RWPE2 (cell line): ENCODE measurements at regions not wholly inside any gene's neighbourhood (a gene's known extent, or its start where the extent isn't known, plus 50 kb on each side); places are given as distances from the start of the nearest gene placed in this dataset.
"Not testable (repeated sequence)": the region's sequence is repeated elsewhere in the genome, so short reads cannot be mapped to it uniquely, and the experiment has no call there.

Experiments used
- ATAC-seq: fragments of 200-7000 bp; cut with Tn5 transposase; 3 replicates; pipeline ENCODE4 v1.9.1; 2021; ENCODE audit warnings: low read depth
- DNase-seq: peaks from one replicate; pipeline ENCODE4 v3.0.0-alpha.2; 2020; ENCODE audit warnings: low spot score
- H3K27ac ChIP-seq: fragments of 450-650 bp; 2 replicates; pipeline ENCODE4 v1.5.1; 2017; ENCODE audit warnings: mild to moderate bottlenecking; ENCODE audit not compliant: poor library complexity, severe bottlenecking
- H3K27me3 ChIP-seq: fragments of 250-450 bp; sonication (Bioruptor Pico); 2 replicates; pipeline ENCODE4 v1.5.1; 2021; ENCODE audit warnings: mild to moderate bottlenecking, moderate library complexity; ENCODE audit not compliant: insufficient read depth, poor library complexity, severe bottlenecking
- H3K36me3 ChIP-seq: fragments of 250-450 bp; sonication (Bioruptor Pico); 2 replicates; pipeline ENCODE4 v1.5.1; 2020; ENCODE audit warnings: low read depth, mild to moderate bottlenecking, moderate library complexity
- H3K4me1 ChIP-seq: fragments of 250-450 bp; sonication (Bioruptor Pico); 2 replicates; pipeline ENCODE4 v1.5.1; 2021; ENCODE audit warnings: mild to moderate bottlenecking, moderate library complexity; ENCODE audit not compliant: insufficient read depth, poor library complexity, severe bottlenecking
- H3K4me3 ChIP-seq: fragments of 250-450 bp; sonication (Bioruptor Pico); 2 replicates; pipeline ENCODE4 v1.5.1; 2021; ENCODE audit warnings: mild to moderate bottlenecking, moderate library complexity; ENCODE audit not compliant: severe bottlenecking
- H3K9me3 ChIP-seq: fragments of 250-450 bp; sonication (Bioruptor Pico); 2 replicates; pipeline ENCODE4 v1.5.1; 2021; ENCODE audit warnings: mild to moderate bottlenecking, moderate library complexity; ENCODE audit not compliant: severe bottlenecking
- TF ChIP-seq, protein P1 (sequence below): fragments of 450-650 bp; IDR thresholded peaks from one replicate; pipeline ENCODE4 v1.5.1; 2017; ENCODE audit warnings: mild to moderate bottlenecking, moderate library complexity; ENCODE audit not compliant: poor library complexity, severe bottlenecking

GRCh38 chr7:37550426-37550825 is 101.8 kb upstream of the ELMO1 start:
- DNase-seq (no peak), ATAC-seq (no peak)
- H3K27ac ChIP-seq: no peak overlapping the region
- TF ChIP-seq, protein P1, sequence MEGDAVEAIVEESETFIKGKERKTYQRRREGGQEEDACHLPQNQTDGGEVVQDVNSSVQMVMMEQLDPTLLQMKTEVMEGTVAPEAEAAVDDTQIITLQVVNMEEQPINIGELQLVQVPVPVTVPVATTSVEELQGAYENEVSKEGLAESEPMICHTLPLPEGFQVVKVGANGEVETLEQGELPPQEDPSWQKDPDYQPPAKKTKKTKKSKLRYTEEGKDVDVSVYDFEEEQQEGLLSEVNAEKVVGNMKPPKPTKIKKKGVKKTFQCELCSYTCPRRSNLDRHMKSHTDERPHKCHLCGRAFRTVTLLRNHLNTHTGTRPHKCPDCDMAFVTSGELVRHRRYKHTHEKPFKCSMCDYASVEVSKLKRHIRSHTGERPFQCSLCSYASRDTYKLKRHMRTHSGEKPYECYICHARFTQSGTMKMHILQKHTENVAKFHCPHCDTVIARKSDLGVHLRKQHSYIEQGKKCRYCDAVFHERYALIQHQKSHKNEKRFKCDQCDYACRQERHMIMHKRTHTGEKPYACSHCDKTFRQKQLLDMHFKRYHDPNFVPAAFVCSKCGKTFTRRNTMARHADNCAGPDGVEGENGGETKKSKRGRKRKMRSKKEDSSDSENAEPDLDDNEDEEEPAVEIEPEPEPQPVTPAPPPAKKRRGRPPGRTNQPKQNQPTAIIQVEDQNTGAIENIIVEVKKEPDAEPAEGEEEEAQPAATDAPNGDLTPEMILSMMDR: no peak
- no peaks in the 10 kb centered on the region for H3K27me3 ChIP-seq
- no peaks in the 10 kb centered on the region for H3K36me3 ChIP-seq
- no peaks in the 10 kb centered on the region for H3K4me1 ChIP-seq
- H3K9me3 ChIP-seq: no peaks in the 10 kb centered on the region
- no peak overlapping the region for H3K4me3 ChIP-seq

GRCh38 chr7:37550872-37551271 is 102.2 kb upstream of the ELMO1 start:
- Histone ChIP-seq H3K4me1 (no peaks in the 10 kb centered on the region), H3K36me3 (no peaks in the 10 kb centered on the region), H3K27me3 (no peaks in the 10 kb centered on the region), H3K4me3 (no peak overlapping the region), H3K9me3 (no peaks in the 10 kb centered on the region), H3K27ac (no peak overlapping the region)
- ATAC-seq (no peak), DNase-seq (no peak)
- TF ChIP-seq, protein P1: no peak

GRCh38 chr7:37552030-37552429 is 103.4 kb upstream of the ELMO1 start:
- DNase-seq: no peak
- Histone ChIP-seq H3K36me3 (no peaks in the 10 kb centered on the region), H3K27me3 (no peaks in the 10 kb centered on the region), H3K9me3 (no peaks in the 10 kb centered on the region), H3K4me3 (no peak overlapping the region), H3K4me1 (no peaks in the 10 kb centered on the region), H3K27ac (no peak overlapping the region)
- ATAC-seq: no peak
- TF ChIP-seq, protein P1: no peak

DNA sequence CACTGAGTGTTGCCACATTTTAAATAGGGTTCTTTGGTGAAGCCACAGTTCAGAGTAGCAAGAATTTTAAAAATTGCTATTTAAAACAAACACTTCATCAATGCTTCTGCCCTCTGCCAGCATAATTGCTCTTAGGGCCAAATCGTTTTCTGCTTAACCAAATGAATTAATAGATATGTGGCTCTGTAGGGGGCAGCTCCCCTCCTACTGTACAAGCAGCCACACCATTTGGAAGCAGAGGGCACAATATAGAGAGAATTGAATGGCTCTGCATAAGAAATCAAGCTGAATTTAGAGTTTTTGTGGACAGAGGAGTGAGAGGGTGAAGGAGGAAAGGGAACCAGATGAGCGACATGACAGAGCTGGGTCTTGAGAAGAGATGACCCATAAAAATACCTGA is 103.8 kb upstream of the ELMO1 start:
- H3K9me3 ChIP-seq, H3K36me3 ChIP-seq, H3K4me1 ChIP-seq, H3K4me3 ChIP-seq, H3K27me3 ChIP-seq, H3K27ac ChIP-seq, DNase-seq, ATAC-seq: not testable (repeated sequence)

DNA sequence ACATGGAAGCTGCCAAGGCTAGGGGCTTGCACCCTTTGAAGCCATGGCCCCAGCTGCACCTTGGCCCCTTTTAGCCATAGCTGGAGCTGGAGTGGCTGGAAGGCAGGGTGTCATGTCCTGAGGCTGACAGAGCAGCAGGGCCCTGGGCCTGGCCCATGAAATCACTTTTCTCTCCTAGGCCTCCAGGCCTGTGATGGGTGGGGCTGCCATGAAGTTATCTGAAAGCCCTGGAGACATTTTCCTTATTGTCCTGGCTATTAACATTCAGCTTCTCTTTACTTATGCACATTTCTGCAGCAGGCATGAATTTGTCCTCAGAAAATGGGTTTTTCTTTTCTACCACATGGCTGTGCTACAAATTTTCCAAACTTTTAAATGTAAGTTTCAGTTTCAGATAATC is 106.9 kb upstream of the ELMO1 start:
- Histone ChIP-seq H3K4me3 (no peak overlapping the region), H3K27ac (no peak overlapping the region), H3K36me3 (no peaks in the 10 kb centered on the region), H3K9me3 (no peaks in the 10 kb centered on the region), H3K27me3 (no peaks in the 10 kb centered on the region), H3K4me1 (no peaks in the 10 kb centered on the region)
- TF ChIP-seq, protein P1: no peak
- DNase-seq (no peak), ATAC-seq (no peak)
